Keratinocyte (primary cell): ENCODE measurements at regions not wholly inside any gene's neighbourhood (a gene's known extent, or its start where the extent isn't known, plus 50 kb on each side); places are given as distances from the start of the nearest gene placed in this dataset.

Experiments used
- EZH2 ChIP-seq: IDR thresholded peaks from one replicate; pipeline ENCODE4 v1.6.1; 2012; ENCODE audit warnings: inconsistent platforms, mild to moderate bottlenecking, low read length, moderate library complexity
- TF ChIP-seq, protein P1 (sequence below), 3 experiments: IDR thresholded peaks in 1 of 3; conservative IDR thresholded peaks in 1 of 3; optimal IDR thresholded peaks in 1 of 3; 2 replicates in 2 of 3; 3 replicates in 1 of 3; pipeline versions ENCODE3 to v1.5.1; 2011; ENCODE audit warnings: low read length in 3 of 3, mild to moderate bottlenecking in 3 of 3, moderate library complexity in 2 of 3, control low read depth in 1 of 3, inconsistent platforms in 1 of 3; ENCODE audit not compliant: insufficient read depth in 2 of 3; ENCODE audit errors: extremely low read depth in 1 of 3

- TF ChIP-seq, protein P1, sequence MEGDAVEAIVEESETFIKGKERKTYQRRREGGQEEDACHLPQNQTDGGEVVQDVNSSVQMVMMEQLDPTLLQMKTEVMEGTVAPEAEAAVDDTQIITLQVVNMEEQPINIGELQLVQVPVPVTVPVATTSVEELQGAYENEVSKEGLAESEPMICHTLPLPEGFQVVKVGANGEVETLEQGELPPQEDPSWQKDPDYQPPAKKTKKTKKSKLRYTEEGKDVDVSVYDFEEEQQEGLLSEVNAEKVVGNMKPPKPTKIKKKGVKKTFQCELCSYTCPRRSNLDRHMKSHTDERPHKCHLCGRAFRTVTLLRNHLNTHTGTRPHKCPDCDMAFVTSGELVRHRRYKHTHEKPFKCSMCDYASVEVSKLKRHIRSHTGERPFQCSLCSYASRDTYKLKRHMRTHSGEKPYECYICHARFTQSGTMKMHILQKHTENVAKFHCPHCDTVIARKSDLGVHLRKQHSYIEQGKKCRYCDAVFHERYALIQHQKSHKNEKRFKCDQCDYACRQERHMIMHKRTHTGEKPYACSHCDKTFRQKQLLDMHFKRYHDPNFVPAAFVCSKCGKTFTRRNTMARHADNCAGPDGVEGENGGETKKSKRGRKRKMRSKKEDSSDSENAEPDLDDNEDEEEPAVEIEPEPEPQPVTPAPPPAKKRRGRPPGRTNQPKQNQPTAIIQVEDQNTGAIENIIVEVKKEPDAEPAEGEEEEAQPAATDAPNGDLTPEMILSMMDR (optimal IDR thresholded peaks at IDR 0.05 in 1 of 3, IDR thresholded peaks at IDR 0.05 in 1 of 3, conservative IDR thresholded peaks at IDR 0.05 in 1 of 3; ENCODE audit: extremely low read depth in 1 of 3, insufficient read depth in 2 of 3, low read length in 3 of 3), result no peak
- no peak for TF ChIP-seq EZH2
These were observed 420.6 kb downstream of the BRD1 start for GRCh38 chr22:49406879-49407587.
